Stomach (tissue), 4 donors: ENCODE measurements at regions not wholly inside any gene's neighbourhood (a gene's known extent, or its start where the extent isn't known, plus 50 kb on each side); places are given as distances from the start of the nearest gene placed in this dataset.

Source experiments
- CTCF ChIP-seq, 7 experiments: fragments of 450-650 bp in 4 of 7; fragments of 200-600 bp in 3 of 7; sonication (generic) in 3 of 7; IDR thresholded peaks; one replicate each; pipeline ENCODE4 v1.5.1; 2016 to 2019; ENCODE audit warnings: antibody characterized with exemption in 7 of 7, control low read depth in 2 of 7, mild to moderate bottlenecking in 1 of 7
- POLR2A ChIP-seq, 4 donors: fragments of 450-650 bp; IDR thresholded peaks; one replicate each; pipeline ENCODE4 v1.6.1; 2016; ENCODE audit warnings: antibody characterized with exemption in 4 of 4, control low read depth in 2 of 4, mild to moderate bottlenecking in 1 of 4, moderate library complexity in 1 of 4
- POLR2AphosphoS5 ChIP-seq, 3 donors: sonication (generic); formaldehyde crosslinking; IDR thresholded peaks; one replicate each; pipeline ENCODE4 v1.6.1; 2016; ENCODE audit warnings: antibody characterized with exemption in 3 of 3

GRCh38 chr16:74031551-74031950 is 265.1 kb upstream of the PSMD7 start:
- TF ChIP-seq CTCF (IDR thresholded peaks at IDR 0.05) (no peak), POLR2AphosphoS5 (IDR thresholded peaks at IDR 0.05) (no peak), POLR2A (IDR thresholded peaks at IDR 0.05) (no peak)
